OCI-LY7 (cell line): ENCODE measurements at regions not wholly inside any gene's neighbourhood (a gene's known extent, or its start where the extent isn't known, plus 50 kb on each side); places are given as distances from the start of the nearest gene placed in this dataset.

Experiments
- BruUV-seq: library from RNA; stranded (reverse); fragments of 400-500 nt; replicated peaks from 2 replicates; lab custom pipeline; 2021; lab: Mats Ljungman, UMichigan
- CTCF ChIA-PET: fragments of 300-600 bp; sonication (Branson Sonifier 250); formaldehyde crosslinking; loops from one replicate; lab custom pipeline; 2022; ENCODE audit warnings: antibody characterized with exemption; ENCODE audit not compliant: unreplicated experiment; lab: Charles Lee
- POLR2A ChIA-PET: fragments of 300-600 bp; sonication (Branson Sonifier 250); formaldehyde crosslinking; loops from one replicate; lab custom pipeline; 2022; ENCODE audit warnings: antibody characterized with exemption; lab: Charles Lee
- DNase-seq: peaks from one replicate; pipeline ENCODE4 v3.0.0-alpha.2; 2015; ENCODE audit warnings: low spot score
- H2AFZ ChIP-seq: fragments of 200-600 bp; sonication (generic), shearing (Covaris generic); 2 replicates; pipeline ENCODE4 v1.6.1; 2014; ENCODE audit warnings: mild to moderate bottlenecking, antibody characterized with exemption, low read length, moderate library complexity
- H3K27ac ChIP-seq: fragments of 200-600 bp; sonication (generic); 2 replicates; pipeline ENCODE4 v1.5.1; 2014; ENCODE audit warnings: mixed run types, low read depth, mild to moderate bottlenecking, moderate library complexity, low read length, inconsistent platforms; ENCODE audit not compliant: poor library complexity, severe bottlenecking
- H3K36me3 ChIP-seq: fragments of 200-600 bp; sonication (generic); 2 replicates; pipeline ENCODE4 v1.6.1; 2014; ENCODE audit warnings: mild to moderate bottlenecking, antibody characterized with exemption, low read length, moderate library complexity, mixed read lengths; ENCODE audit not compliant: insufficient read depth
- H3K4me1 ChIP-seq: fragments of 200-600 bp; sonication (generic); 2 replicates; pipeline ENCODE4 v1.5.1; 2014; ENCODE audit warnings: mild to moderate bottlenecking, low read length; ENCODE audit not compliant: insufficient read depth, poor library complexity, severe bottlenecking
- H3K4me2 ChIP-seq: fragments of 200-600 bp; sonication (generic); 2 replicates; pipeline ENCODE4 v1.6.1; 2014; ENCODE audit warnings: mild to moderate bottlenecking, low read length
- H3K4me3 ChIP-seq: fragments of 200-600 bp; sonication (generic); 2 replicates; pipeline ENCODE4 v1.5.1; 2014; ENCODE audit warnings: mild to moderate bottlenecking, low read depth, low read length; ENCODE audit not compliant: poor library complexity, severe bottlenecking
- H3K79me2 ChIP-seq: fragments of 200-600 bp; sonication (generic); 2 replicates; pipeline ENCODE4 v1.6.1; 2016; ENCODE audit warnings: low read depth, mild to moderate bottlenecking, low read length, moderate library complexity, mixed read lengths; ENCODE audit not compliant: insufficient read depth
- H3K9me2 ChIP-seq: fragments of 200-600 bp; sonication (generic); 2 replicates; pipeline ENCODE4 v1.6.1; 2016; ENCODE audit warnings: mild to moderate bottlenecking, low read length, mixed read lengths; ENCODE audit not compliant: insufficient read depth
- H3K9me3 ChIP-seq: fragments of 200-600 bp; sonication (generic); 2 replicates; pipeline ENCODE4 v1.6.1; 2014; ENCODE audit warnings: mild to moderate bottlenecking, mixed run types, low read length, mixed read lengths
- H4K20me1 ChIP-seq: fragments of 200-600 bp; sonication (generic); 2 replicates; pipeline ENCODE4 v1.6.1; 2014; ENCODE audit warnings: mild to moderate bottlenecking, antibody characterized with exemption, low read length, moderate library complexity, mixed read lengths; ENCODE audit not compliant: insufficient read depth
- EZH2phosphoT487 ChIP-seq: fragments of 200-600 bp; sonication (generic); IDR thresholded peaks from 2 replicates; pipeline ENCODE4 v1.6.1; 2018; ENCODE audit warnings: low read depth, borderline replicate concordance, mild to moderate bottlenecking, mixed run types, antibody characterized with exemption, low read length, moderate library complexity, mixed read lengths
- intact Hi-C: fragments of 100-400 bp; cut with micrococcal nuclease; formaldehyde crosslinking; loops from one replicate; pipeline ENCODE4 v1.10.0; 2022; ENCODE audit not compliant: unreplicated experiment
- TF ChIP-seq, protein P1 (sequence below): fragments of 200-600 bp; sonication (generic); conservative IDR thresholded peaks from 2 replicates; pipeline ENCODE4 v1.5.1; 2014; ENCODE audit warnings: mild to moderate bottlenecking, antibody characterized with exemption, low read length, moderate library complexity, mixed read lengths

- H2AFZ ChIP-seq, result no peak overlapping the region
- no peak overlapping the region for H3K27ac ChIP-seq
- no peak overlapping the region for H3K4me2 ChIP-seq
- H3K79me2 ChIP-seq, result no peaks in the 10 kb centered on the region
- no peak overlapping the region for H3K4me3 ChIP-seq
- no peaks in the 10 kb centered on the region for H4K20me1 ChIP-seq
- ChIA-PET POLR2A (no interaction called here), CTCF (no interaction called here)
- intact Hi-C loops, result no loop called here
- no peaks in the 10 kb centered on the region for H3K36me3 ChIP-seq
- no peak for DNase-seq
- H3K9me2 ChIP-seq, result no peaks in the 10 kb centered on the region
- no peaks in the 10 kb centered on the region for H3K9me3 ChIP-seq
- BruUV-seq, result no TSS peak
- no peaks in the 10 kb centered on the region for H3K4me1 ChIP-seq
- TF ChIP-seq, protein P1, sequence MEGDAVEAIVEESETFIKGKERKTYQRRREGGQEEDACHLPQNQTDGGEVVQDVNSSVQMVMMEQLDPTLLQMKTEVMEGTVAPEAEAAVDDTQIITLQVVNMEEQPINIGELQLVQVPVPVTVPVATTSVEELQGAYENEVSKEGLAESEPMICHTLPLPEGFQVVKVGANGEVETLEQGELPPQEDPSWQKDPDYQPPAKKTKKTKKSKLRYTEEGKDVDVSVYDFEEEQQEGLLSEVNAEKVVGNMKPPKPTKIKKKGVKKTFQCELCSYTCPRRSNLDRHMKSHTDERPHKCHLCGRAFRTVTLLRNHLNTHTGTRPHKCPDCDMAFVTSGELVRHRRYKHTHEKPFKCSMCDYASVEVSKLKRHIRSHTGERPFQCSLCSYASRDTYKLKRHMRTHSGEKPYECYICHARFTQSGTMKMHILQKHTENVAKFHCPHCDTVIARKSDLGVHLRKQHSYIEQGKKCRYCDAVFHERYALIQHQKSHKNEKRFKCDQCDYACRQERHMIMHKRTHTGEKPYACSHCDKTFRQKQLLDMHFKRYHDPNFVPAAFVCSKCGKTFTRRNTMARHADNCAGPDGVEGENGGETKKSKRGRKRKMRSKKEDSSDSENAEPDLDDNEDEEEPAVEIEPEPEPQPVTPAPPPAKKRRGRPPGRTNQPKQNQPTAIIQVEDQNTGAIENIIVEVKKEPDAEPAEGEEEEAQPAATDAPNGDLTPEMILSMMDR, result no peak
- no peak for TF ChIP-seq EZH2phosphoT487
These were observed 88.8 kb upstream of the GJB6 start for GRCh38 chr13:20320885-20321284.

- H3K9me2 ChIP-seq, result no peaks in the 10 kb centered on the region
- H3K36me3 ChIP-seq, result no peaks in the 10 kb centered on the region
- no peak overlapping the region for H2AFZ ChIP-seq
- BruUV-seq, result no TSS peak
- H3K9me3 ChIP-seq, result no peaks in the 10 kb centered on the region
- no peak overlapping the region for H3K4me2 ChIP-seq
- intact Hi-C loops, result no loop called here
- no peak for TF ChIP-seq EZH2phosphoT487
- TF ChIP-seq, protein P1, result no peak
- no peaks in the 10 kb centered on the region for H3K4me1 ChIP-seq
- H3K79me2 ChIP-seq, result no peaks in the 10 kb centered on the region
- CTCF ChIA-PET, result no interaction called here
- no peak overlapping the region for H3K27ac ChIP-seq
- POLR2A ChIA-PET, result no interaction called here
- no peak for DNase-seq
- H4K20me1 ChIP-seq, result no peaks in the 10 kb centered on the region
- no peak overlapping the region for H3K4me3 ChIP-seq
These were observed 81.8 kb upstream of the GJB6 start for GRCh38 chr13:20313896-20314295.

DNA sequence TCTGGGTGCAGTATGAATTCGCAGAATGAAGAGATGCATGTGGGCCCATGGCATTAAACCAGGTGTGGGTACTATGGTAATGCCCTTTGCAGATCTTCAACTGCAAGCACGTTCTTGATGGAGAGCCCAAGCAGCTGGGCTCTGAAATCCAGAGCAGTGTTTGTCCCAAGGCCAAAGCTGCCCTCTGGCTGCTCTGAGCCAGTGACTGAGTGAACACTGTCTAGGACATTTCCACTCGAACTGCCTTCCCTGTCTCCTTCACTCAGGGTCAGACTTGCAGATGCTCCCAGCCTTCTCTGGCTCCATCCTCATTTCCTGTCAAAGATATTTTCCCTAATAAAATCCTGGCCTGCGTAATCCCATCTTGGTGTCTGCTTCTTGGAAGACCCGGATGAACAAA lies 80.2 kb upstream of the GJB6 start:
- TF ChIP-seq, protein P1, result no peak
- TF ChIP-seq EZH2phosphoT487, result no peak
- intact Hi-C loops, result no loop called here
- Histone ChIP-seq H3K9me2 (no peaks in the 10 kb centered on the region), H3K36me3 (no peaks in the 10 kb centered on the region), H3K4me3 (no peak overlapping the region), H3K79me2 (no peaks in the 10 kb centered on the region), H3K4me2 (no peak overlapping the region), H3K9me3 (no peaks in the 10 kb centered on the region), H4K20me1 (no peaks in the 10 kb centered on the region), H2AFZ (no peak overlapping the region), H3K4me1 (no peaks in the 10 kb centered on the region), H3K27ac (no peak overlapping the region)
- no TSS peak for BruUV-seq
- DNase-seq, result no peak
- POLR2A ChIA-PET, result no interaction called here
- CTCF ChIA-PET, result no interaction called here
